ENCODE measurements at regions not wholly inside any gene's neighbourhood (a gene's known extent, or its start where the extent isn't known, plus 50 kb on each side); places are given as distances from the start of the nearest gene placed in this dataset.
"Not testable (repeated sequence)": the region's sequence is repeated elsewhere in the genome, so short reads cannot be mapped to it uniquely, and the experiment has no call there.

- DNase-seq: not testable (repeated sequence)
Measured at GRCh38 chr12:24503477-24503876, 445.4 kb downstream of the BCAT1 start.

- no peak for DNase-seq
Measured at GRCh38 chr12:24500831-24501230, 448.1 kb downstream of the BCAT1 start.

- no peak for DNase-seq
Measured at GRCh38 chr12:24500421-24500820, 448.5 kb downstream of the BCAT1 start.

- no peak for DNase-seq
Measured at GRCh38 chr12:24499151-24500146, 449.5 kb downstream of the BCAT1 start.

DNA sequence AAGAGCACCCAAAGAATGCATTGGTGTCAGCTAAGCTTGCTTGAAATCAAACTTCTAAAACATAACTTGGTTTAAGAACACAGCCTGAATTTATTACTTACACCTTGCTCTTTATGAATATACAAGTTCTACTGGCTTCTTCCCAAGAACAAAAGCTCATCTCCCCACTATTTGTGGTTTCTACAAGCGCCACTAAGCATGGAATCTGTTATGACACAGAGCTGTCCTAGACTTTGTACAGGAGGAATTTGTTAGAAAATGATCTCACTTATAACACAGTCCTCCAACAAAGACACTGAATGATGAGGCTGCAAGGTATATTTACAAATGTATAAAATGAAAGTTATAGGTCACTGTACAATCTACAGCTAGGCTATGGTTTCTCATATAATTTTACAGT, 452.1 kb downstream of the BCAT1 start:
- no peak for DNase-seq

DNA sequence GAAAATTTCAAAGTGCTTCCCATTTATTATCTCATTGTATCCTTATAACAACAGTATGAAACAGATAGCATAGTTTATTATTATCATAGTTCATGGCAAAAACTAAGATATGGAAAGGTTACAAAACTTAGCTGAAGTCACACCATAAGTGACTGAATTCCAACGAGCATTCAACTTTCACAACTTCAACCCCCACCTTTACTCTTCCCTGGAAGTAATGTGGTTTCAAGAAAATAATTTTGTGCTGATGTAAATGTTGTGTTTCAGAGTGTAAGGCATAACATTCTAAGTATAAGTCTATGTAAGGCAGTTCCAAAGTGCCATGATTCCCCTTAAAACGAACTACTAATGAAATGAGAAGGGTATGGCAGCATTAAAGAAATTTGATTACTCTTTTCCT, 454.5 kb downstream of the BCAT1 start:
- DNase-seq: no peak

GRCh38 chr12:24491968-24492367, 456.9 kb downstream of the BCAT1 start:
- DNase-seq: no peak

DNA sequence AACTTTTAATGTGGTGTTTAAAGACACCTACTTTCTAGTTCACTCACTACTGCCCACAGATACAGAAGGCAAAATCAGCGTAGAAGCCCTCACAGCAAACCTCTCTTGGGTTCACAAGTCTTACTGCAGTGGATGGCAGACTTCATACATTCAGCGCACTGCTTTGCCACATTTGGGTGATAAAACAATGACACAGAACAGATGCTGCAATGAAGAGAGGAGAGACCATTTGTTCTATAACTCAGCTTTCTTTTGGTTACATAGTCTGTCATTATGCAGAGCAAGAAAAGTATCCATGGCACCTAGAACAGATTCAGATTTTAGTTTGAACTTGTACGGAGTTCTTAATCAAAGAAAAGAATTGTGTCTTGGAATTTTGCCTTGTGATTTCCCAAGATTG, 459.0 kb downstream of the BCAT1 start:
- no peak for DNase-seq

DNA sequence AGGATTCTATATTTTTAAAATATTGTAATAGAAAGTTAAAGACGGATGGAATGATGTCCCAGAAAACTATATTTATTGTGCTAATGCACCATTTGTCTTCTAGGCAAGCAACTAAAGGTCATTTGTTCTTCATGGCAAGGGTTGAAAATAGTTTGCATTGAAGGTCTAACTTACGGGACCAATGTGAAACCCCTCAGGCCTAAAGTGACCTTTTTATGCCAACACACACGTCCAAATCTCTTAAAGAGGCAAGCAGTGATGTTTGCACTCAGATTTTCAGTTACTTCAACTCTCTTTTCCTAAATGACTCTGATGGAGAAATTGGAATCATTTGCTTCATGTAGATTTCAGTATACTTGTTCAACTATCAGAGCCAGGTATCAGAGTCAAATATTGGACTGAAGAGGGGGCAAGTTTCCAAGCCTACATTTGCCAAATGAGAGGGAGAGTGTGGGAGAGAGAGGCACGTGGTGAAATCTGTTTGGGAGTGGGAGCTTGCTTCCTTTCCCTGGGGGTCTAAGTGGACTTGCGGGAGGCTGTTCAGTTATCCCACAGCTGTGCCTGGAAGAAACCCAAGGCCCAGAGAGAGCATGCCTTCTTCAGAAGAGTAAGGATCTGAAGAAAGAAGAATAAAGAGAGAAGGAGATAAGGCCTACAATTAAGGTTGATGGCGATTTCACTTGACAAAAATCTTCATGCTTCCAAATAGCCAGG, 459.8 kb downstream of the BCAT1 start:
- no peak for DNase-seq

DNA sequence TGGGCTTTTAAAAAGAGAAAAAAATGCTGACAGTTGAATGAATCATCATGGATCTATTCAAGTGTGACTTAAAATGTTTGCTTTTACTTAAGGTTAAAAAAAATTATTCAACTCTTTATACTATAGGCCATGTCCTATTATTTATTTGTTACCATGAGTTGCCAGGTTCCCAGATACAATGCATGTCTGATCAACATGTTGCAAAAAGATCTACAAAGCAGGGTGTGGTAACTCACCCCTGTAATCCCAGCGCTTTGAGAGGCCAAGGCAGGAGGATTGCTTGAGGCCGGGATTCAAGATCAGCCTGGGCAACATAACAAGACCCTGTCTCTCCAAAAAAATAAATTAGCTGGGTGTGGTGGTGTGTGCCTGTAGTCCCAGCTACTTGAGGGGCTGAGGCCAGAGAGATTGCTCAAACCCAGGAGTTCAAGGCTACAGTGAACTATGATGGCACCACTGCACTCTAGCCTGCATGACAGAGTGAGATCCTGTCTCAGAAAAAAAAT, 460.8 kb downstream of the BCAT1 start:
- DNase-seq: no peak

- DNase-seq: no peak
Measured at GRCh38 chr12:24487606-24488005, 461.3 kb downstream of the BCAT1 start.

GRCh38 chr12:24483732-24484131, 465.2 kb downstream of the BCAT1 start:
- no peak for DNase-seq

- DNase-seq: no peak
Measured at GRCh38 chr12:24482882-24483604, 465.9 kb downstream of the BCAT1 start.

DNA sequence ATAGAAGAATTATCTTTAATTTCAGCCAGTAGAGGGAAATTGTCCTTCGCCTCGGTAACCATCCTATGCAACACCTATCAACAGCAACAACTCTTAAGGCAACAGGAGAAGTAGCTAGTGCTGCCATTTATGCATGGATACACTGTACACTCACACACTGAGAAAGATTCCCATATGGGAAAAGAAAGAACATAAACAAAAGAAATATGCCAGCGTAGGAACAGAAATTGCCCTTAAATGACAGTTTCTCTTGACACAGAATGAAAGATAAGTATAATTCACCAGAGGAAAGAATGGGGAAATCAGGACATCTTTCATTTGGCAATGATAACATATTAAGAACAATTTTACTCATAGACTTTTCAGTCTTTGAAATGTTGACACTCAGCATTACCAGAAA, 466.9 kb downstream of the BCAT1 start:
- DNase-seq: no peak

GRCh38 chr12:24480766-24481449, 468.0 kb downstream of the BCAT1 start:
- no peak for DNase-seq

DNA sequence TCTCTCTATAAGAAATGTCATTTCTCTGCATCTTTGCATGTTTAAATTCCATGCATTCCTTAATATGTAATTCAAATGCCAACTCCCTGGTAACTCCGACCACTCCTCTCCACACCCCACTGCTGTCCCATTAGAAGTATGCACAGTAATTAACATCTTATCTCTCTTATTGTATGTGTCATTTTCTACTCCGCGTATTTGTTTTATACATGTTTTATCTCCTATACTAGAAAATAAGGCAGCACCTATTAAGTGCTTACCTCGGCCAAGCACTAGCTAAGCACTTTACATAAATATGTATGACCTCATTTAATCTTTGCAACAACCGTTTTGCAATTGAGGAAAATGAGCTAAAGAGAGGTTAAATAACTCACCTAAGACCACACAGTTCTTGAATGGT, 469.8 kb downstream of the BCAT1 start:
- DNase-seq: no peak

GRCh38 chr12:24478254-24478653, 470.6 kb downstream of the BCAT1 start:
- DNase-seq: no peak

- DNase-seq: no peak
Measured at GRCh38 chr12:24476310-24476709, 472.6 kb downstream of the BCAT1 start.

- no peak for DNase-seq
Measured at GRCh38 chr12:24475337-24475736, 473.6 kb downstream of the BCAT1 start.

DNA sequence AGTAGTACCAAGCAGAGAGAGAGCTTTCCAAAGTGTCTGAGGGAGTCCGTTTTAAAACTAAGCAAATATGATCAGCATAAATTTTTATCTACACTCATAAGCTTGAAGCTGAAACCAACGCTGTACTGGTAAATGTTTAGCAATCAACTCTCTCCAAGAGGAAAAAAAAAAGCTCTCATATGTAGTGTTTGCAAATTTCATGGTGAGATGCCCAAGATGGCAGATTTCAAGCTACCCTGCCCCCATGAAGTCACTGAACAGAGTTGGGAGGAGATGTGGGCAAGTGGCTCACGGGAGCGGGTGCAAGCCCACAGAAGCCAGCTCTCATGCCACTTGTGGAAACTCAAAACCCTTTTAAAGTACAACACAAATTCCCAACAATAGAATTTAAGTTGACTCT, 475.8 kb downstream of the BCAT1 start:
- no peak for DNase-seq

DNA sequence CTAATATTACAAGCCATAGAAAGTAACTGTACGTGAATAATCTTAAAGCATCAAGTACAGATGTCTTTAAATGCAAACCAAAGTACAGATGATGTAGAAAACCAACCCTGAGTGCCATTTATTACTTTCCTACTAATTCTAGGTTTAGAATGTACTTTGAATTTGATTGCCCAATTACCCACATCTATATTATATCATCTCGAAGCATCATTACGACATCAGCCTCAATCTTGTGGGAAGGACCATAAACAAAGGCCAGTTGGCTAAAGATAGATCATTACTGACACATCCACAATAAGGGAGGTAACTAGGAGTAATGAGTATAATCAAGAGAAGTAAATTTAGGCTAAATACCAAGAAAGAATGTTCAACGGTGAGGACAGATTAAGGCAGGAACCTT, 478.9 kb downstream of the BCAT1 start:
- no peak for DNase-seq

DNA sequence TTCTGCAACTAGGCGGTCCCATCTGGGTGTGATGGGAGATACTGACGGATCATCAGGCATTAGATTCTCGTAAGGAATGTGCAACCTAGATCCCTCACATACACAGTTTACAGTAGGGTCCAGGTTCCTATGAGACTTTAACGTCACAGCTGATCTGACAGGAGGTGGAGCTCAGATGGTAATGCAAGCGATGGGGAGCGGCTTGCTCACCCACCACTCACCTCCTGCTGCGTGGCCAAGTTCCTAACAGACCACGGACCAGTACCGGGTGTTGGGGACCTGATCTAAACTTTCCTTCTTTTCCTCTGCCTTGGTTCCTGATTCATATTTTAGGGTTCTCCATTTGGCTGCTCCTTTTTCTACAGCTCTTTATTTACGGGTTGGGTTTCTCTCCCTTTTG, 479.8 kb downstream of the BCAT1 start:
- no peak for DNase-seq

DNA sequence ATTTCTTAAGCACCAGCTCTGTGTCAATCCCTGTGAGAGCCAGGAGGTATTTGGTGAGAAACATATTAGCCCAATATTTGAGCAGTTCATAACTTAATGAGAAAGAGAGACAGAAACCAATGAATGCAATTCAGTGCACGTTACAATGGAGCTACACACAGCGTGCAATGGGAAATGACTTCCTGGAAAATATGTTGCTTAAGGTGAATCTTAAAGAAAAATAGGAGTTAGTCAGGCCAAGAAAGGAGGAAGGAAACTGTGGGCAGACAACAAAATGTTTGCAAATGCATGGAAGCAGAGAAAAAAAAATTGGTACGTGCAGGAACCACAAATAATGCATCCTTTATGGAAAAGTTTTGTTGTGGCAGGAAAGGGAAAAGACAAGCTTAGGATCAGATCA, 481.7 kb downstream of the BCAT1 start:
- no peak for DNase-seq

Measured in CD4-positive, alpha-beta T cell treated with Interleukin-21 for 1 hour (primary cell).